Astrocyte (in vitro differentiated cells and primary cell): ENCODE measurements at regions not wholly inside any gene's neighbourhood (a gene's known extent, or its start where the extent isn't known, plus 50 kb on each side); places are given as distances from the start of the nearest gene placed in this dataset.

Source experiments
- DNase-seq: peaks from one replicate; pipeline ENCODE4 v3.0.0-alpha.2; 2010; ENCODE audit warnings: low read depth
- FAIRE-seq: peaks from 2 replicates; lab custom pipeline; 2011; peaks lifted over from hg19 to GRCh38; lab: Jason Lieb, UNC
- H2AFZ ChIP-seq: 2 replicates; pipeline ENCODE4 v1.6.0; 2012; ENCODE audit warnings: low read depth, low read length, inconsistent platforms
- H3K27ac ChIP-seq: 2 replicates; pipeline ENCODE4 v1.5.1; 2011; ENCODE audit warnings: low read depth, low read length, inconsistent platforms
- H3K27me3 ChIP-seq: 2 replicates; pipeline ENCODE4 v1.6.0; 2011; ENCODE audit warnings: low read length, inconsistent platforms; ENCODE audit not compliant: insufficient read depth
- H3K36me3 ChIP-seq: 2 replicates; pipeline ENCODE4 v1.5.1; 2011; ENCODE audit warnings: low read length, inconsistent platforms; ENCODE audit not compliant: insufficient read depth
- H3K4me1 ChIP-seq: 2 replicates; pipeline ENCODE4 v1.5.1; 2011; ENCODE audit warnings: low read length, inconsistent platforms; ENCODE audit not compliant: insufficient read depth
- H3K4me2 ChIP-seq: 2 replicates; pipeline ENCODE4 v1.6.0; 2012; ENCODE audit warnings: low read length, inconsistent platforms
- H3K4me3 ChIP-seq: 2 replicates; pipeline ENCODE4 v1.5.1; 2011; ENCODE audit warnings: low read depth, mild to moderate bottlenecking, low read length, inconsistent platforms; ENCODE audit not compliant: insufficient read depth
- H3K79me2 ChIP-seq: 2 replicates; pipeline ENCODE4 v1.6.0; 2012; ENCODE audit warnings: mild to moderate bottlenecking, low read length, inconsistent platforms; ENCODE audit not compliant: insufficient read depth
- H3K9ac ChIP-seq: 2 replicates; pipeline ENCODE4 v1.6.0; 2012; ENCODE audit warnings: mild to moderate bottlenecking, low read length, inconsistent platforms
- H3K9me3 ChIP-seq: 2 replicates; pipeline ENCODE4 v1.5.1; 2012; ENCODE audit warnings: low read depth, mild to moderate bottlenecking, low read length, inconsistent platforms; ENCODE audit not compliant: insufficient read depth
- H4K20me1 ChIP-seq: 2 replicates; pipeline ENCODE4 v1.6.0; 2012; ENCODE audit warnings: low read length, inconsistent platforms; ENCODE audit not compliant: insufficient read depth
- H3K27ac Mint-ChIP-seq: one replicate; pipeline ENCODE4 v1.8.0; 2021; ENCODE audit warnings: mild to moderate bottlenecking, mixed read lengths; ENCODE audit not compliant: unreplicated experiment
- H3K27me3 Mint-ChIP-seq: one replicate; pipeline ENCODE4 v1.8.0; 2021; ENCODE audit warnings: low read depth, mixed read lengths; ENCODE audit not compliant: unreplicated experiment
- H3K36me3 Mint-ChIP-seq: one replicate; pipeline ENCODE4 v1.8.0; 2021; ENCODE audit warnings: low read depth, mixed read lengths; ENCODE audit not compliant: unreplicated experiment
- H3K4me1 Mint-ChIP-seq: one replicate; pipeline ENCODE4 v1.8.0; 2021; ENCODE audit warnings: low read depth, mixed read lengths; ENCODE audit not compliant: unreplicated experiment
- H3K4me3 Mint-ChIP-seq: one replicate; pipeline ENCODE4 v1.8.0; 2021; ENCODE audit warnings: mild to moderate bottlenecking, moderate library complexity, mixed read lengths; ENCODE audit not compliant: unreplicated experiment
- H3K9me3 Mint-ChIP-seq: one replicate; pipeline ENCODE4 v1.8.0; 2021; ENCODE audit warnings: mild to moderate bottlenecking, mixed read lengths; ENCODE audit not compliant: unreplicated experiment
- EZH2 ChIP-seq: IDR thresholded peaks from 2 replicates; pipeline ENCODE4 v1.6.1; 2012; ENCODE audit warnings: mild to moderate bottlenecking, low read length, inconsistent platforms; ENCODE audit not compliant: insufficient read depth
- TF ChIP-seq, protein P1 (sequence below): IDR thresholded peaks from 2 replicates; pipeline ENCODE4 v1.5.1; 2011; ENCODE audit warnings: low read depth, mild to moderate bottlenecking, inconsistent platforms, low read length, moderate library complexity; ENCODE audit not compliant: insufficient read depth

DNA sequence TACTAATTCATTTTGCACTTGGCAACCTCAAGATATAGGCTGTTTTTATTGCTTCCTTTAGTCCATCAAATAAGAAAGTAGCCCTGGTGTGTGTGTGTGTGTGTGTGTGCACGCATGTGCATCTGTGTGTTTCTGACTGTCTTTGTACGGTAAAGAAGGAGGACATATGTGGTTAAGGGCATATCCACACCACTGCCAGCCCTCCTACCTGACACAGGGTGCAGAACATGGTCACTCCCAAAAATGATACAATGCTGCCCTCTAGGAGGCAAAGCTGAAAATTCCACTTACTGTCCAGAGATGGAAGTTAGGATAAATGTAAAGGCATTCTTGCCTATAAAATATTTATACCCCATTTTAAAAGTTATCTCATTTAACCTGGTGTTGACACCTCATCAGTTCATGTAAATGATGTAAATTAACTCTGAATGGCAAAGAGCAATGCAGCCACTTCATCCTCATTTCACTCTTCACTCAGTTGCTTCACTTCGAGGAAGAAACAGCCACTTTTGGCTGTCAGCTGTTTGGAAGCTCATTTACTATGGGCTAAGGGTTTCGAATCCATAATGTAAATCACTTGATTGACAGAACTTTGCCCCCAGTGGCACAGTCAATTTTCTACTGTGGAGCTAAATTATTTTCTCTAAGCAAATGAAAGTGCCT lies 83.1 kb upstream of the MTNR1B start:
- peaks cover 22% of the 10 kb centered on the region for H3K36me3 Mint-ChIP-seq
- H3K27me3 ChIP-seq: no peaks in the 10 kb centered on the region
- H3K4me3 ChIP-seq: no peak overlapping the region
- H3K9me3 Mint-ChIP-seq: peaks cover 3% of the 10 kb centered on the region
- no peak overlapping the region for H3K27ac Mint-ChIP-seq
- peaks cover 3% of the 10 kb centered on the region for H3K4me1 Mint-ChIP-seq
- H3K9ac ChIP-seq: no peak overlapping the region
- no peak overlapping the region for H3K4me2 ChIP-seq
- no peak overlapping the region for H3K4me3 Mint-ChIP-seq
- H3K27me3 Mint-ChIP-seq: no peaks in the 10 kb centered on the region
- no peaks in the 10 kb centered on the region for H4K20me1 ChIP-seq
- no peak overlapping the region for H2AFZ ChIP-seq
- no peaks in the 10 kb centered on the region for H3K9me3 ChIP-seq
- TF ChIP-seq, protein P1, sequence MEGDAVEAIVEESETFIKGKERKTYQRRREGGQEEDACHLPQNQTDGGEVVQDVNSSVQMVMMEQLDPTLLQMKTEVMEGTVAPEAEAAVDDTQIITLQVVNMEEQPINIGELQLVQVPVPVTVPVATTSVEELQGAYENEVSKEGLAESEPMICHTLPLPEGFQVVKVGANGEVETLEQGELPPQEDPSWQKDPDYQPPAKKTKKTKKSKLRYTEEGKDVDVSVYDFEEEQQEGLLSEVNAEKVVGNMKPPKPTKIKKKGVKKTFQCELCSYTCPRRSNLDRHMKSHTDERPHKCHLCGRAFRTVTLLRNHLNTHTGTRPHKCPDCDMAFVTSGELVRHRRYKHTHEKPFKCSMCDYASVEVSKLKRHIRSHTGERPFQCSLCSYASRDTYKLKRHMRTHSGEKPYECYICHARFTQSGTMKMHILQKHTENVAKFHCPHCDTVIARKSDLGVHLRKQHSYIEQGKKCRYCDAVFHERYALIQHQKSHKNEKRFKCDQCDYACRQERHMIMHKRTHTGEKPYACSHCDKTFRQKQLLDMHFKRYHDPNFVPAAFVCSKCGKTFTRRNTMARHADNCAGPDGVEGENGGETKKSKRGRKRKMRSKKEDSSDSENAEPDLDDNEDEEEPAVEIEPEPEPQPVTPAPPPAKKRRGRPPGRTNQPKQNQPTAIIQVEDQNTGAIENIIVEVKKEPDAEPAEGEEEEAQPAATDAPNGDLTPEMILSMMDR: peak; percentile 85
- TF ChIP-seq EZH2: no peak
- FAIRE-seq: peak; percentile 64
- DNase-seq: peak; percentile 18
- no peak overlapping the region for H3K27ac ChIP-seq
- no peaks in the 10 kb centered on the region for H3K36me3 ChIP-seq
- H3K79me2 ChIP-seq: no peaks in the 10 kb centered on the region
- H3K4me1 ChIP-seq: no peaks in the 10 kb centered on the region

DNA sequence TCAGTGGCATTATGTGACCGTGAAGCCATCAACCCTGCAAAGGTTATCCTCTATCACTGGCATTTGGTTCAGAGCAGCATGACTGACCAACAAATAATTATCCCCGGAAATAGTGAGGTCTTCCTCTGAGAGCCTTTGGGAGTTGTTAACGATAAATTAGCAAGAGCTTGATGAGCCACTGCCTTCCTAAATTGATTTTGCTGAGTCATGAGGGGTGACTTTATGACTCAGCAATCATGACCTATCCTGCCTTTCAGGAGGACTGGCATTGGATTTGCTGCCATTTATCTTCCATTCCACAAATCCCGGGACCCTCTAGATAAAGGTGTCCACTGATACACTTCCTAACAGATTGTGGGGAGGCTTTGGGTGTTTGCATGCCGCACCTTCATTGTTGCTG lies 80.8 kb upstream of the MTNR1B start:
- Mint-ChIP-seq H3K27me3 (no peaks in the 10 kb centered on the region), H3K27ac (no peak overlapping the region), H3K4me1 (peaks cover 15% of the 10 kb centered on the region), H3K4me3 (no peak overlapping the region), H3K36me3 (peaks cover 13% of the 10 kb centered on the region), H3K9me3 (peaks cover 3% of the 10 kb centered on the region)
- Histone ChIP-seq H4K20me1 (no peaks in the 10 kb centered on the region), H3K4me3 (no peak overlapping the region), H3K9ac (no peak overlapping the region), H2AFZ (no peak overlapping the region), H3K27ac (no peak overlapping the region), H3K4me2 (no peak overlapping the region), H3K9me3 (no peaks in the 10 kb centered on the region), H3K27me3 (no peaks in the 10 kb centered on the region), H3K79me2 (no peaks in the 10 kb centered on the region), H3K4me1 (peaks cover 6% of the 10 kb centered on the region), H3K36me3 (no peaks in the 10 kb centered on the region)
- no peak for FAIRE-seq
- no peak for TF ChIP-seq EZH2
- no peak for DNase-seq

DNA sequence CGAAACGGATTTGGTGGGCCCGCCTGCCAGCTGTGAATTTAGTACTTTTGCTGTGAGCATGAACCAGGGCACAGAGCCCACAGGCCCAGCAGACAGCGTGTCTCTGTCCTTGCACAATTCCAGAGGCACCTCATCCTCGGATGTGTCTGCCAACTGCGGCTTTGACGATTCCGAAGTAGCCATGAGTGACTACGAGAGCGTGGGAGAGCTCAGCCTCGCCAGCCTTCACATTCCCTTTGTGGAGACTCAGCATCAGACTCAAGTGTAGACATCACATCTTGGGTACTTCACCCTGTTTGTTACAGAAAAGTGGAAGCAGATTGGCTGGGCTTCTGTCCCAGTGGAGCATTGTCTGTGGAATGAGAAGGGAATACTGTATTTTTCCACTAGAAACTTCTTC lies 78.6 kb upstream of the MTNR1B start:
- Histone ChIP-seq H3K27ac (no peak overlapping the region), H3K27me3 (no peaks in the 10 kb centered on the region), H2AFZ (no peak overlapping the region), H3K9me3 (no peaks in the 10 kb centered on the region), H3K4me3 (no peak overlapping the region), H4K20me1 (no peaks in the 10 kb centered on the region), H3K4me1 (peaks cover 13% of the 10 kb centered on the region), H3K36me3 (no peaks in the 10 kb centered on the region), H3K4me2 (no peak overlapping the region), H3K9ac (no peak overlapping the region), H3K79me2 (no peaks in the 10 kb centered on the region)
- no peak overlapping the region for H3K27ac Mint-ChIP-seq
- no peaks in the 10 kb centered on the region for H3K27me3 Mint-ChIP-seq
- peaks cover 24% of the 10 kb centered on the region for H3K4me1 Mint-ChIP-seq
- H3K4me3 Mint-ChIP-seq: no peak overlapping the region
- no peaks in the 10 kb centered on the region for H3K9me3 Mint-ChIP-seq
- FAIRE-seq (no peak), DNase-seq (no peak)
- H3K36me3 Mint-ChIP-seq: peaks cover 4% of the 10 kb centered on the region
- TF ChIP-seq, protein P1: no peak
- no peak for TF ChIP-seq EZH2
